Omental fat pad (tissue), 3 donors: ENCODE measurements at regions not wholly inside any gene's neighbourhood (a gene's known extent, or its start where the extent isn't known, plus 50 kb on each side); places are given as distances from the start of the nearest gene placed in this dataset.

Source experiments
- ATAC-seq: fragments of 150-250 bp; one replicate; pipeline ENCODE4 v1.9.1; 2016; ENCODE audit warnings: mild to moderate bottlenecking, moderate library complexity; ENCODE audit not compliant: low FRiP score
- DNase-seq: peaks from one replicate; pipeline ENCODE4 v3.0.0-alpha.2; 2019; ENCODE audit warnings: low spot score
- CTCF ChIP-seq, 3 donors: fragments of 450-650 bp; IDR thresholded peaks; one replicate each; pipeline ENCODE4 v1.5.1; 2016 to 2017; ENCODE audit warnings: antibody characterized with exemption in 3 of 3, mild to moderate bottlenecking in 3 of 3, moderate library complexity in 2 of 3

GRCh38 chr10:78516756-78517155 is 483.1 kb downstream of the RPS24 start:
- TF ChIP-seq CTCF (IDR thresholded peaks at IDR 0.05): no peak
- no peak for DNase-seq
- ATAC-seq: no peak

- ATAC-seq (no peak), DNase-seq (no peak)
- no peak for TF ChIP-seq CTCF (IDR thresholded peaks at IDR 0.05)
Measured at GRCh38 chr10:78518224-78518623, 484.6 kb downstream of the RPS24 start.

GRCh38 chr10:78520737-78521430 is 487.2 kb downstream of the RPS24 start:
- ATAC-seq: no peak

GRCh38 chr10:78523453-78523852 is 489.8 kb downstream of the RPS24 start:
- TF ChIP-seq CTCF (IDR thresholded peaks at IDR 0.05): no peak
- ATAC-seq (no peak), DNase-seq (no peak)

More at GRCh38 chr10:78520737-78521430, 487.2 kb downstream of the RPS24 start:
- no peak for TF ChIP-seq CTCF (IDR thresholded peaks at IDR 0.05)
- DNase-seq: no peak

GRCh38 chr10:78524342-78524741 is 490.7 kb downstream of the RPS24 start:
- no peak for TF ChIP-seq CTCF (IDR thresholded peaks at IDR 0.05)
- ATAC-seq (no peak), DNase-seq (no peak)

- TF ChIP-seq CTCF (IDR thresholded peaks at IDR 0.05): no peak
- no peak for ATAC-seq
- DNase-seq: no peak
Measured at GRCh38 chr10:78524941-78525340, 491.3 kb downstream of the RPS24 start.

GRCh38 chr10:78526347-78526746 is 492.7 kb downstream of the RPS24 start:
- ATAC-seq: no peak
- TF ChIP-seq CTCF (IDR thresholded peaks at IDR 0.05): no peak
- DNase-seq: no peak
